ENCODE measurements at regions not wholly inside any gene's neighbourhood (a gene's known extent, or its start where the extent isn't known, plus 50 kb on each side); places are given as distances from the start of the nearest gene placed in this dataset.

DNA sequence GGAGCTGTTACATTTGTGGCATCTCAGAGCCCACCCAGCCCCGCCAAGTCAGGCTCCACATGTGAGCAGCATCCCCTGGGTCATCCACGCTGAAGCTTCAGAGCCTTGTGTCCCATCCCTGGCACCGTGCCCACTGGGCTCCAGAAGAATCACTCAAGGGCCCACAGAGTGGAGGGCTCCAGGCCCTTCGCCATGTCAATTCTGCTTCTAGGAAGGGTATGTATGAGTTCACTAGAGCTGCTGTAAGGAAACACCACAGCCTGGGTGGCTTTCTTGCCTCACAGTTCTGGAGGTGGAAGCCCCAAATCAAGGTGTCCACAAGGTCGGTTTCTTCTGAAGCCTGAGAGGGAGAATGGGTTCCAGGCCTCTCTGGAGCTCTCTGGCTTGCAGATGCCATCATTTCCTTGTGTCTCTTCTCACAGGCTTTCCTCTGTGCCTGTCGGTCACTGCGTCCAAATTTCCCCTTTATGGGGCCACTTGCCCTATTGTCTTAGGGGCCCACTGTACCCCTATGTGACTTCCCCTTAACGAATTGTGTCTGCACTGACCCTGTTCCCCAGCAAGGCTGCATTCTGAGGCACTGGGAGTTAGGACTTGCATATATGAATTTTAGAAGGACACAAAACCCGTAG, 1476.0 kb downstream of the TBC1D22A start:
- TF ChIP-seq, protein P1, sequence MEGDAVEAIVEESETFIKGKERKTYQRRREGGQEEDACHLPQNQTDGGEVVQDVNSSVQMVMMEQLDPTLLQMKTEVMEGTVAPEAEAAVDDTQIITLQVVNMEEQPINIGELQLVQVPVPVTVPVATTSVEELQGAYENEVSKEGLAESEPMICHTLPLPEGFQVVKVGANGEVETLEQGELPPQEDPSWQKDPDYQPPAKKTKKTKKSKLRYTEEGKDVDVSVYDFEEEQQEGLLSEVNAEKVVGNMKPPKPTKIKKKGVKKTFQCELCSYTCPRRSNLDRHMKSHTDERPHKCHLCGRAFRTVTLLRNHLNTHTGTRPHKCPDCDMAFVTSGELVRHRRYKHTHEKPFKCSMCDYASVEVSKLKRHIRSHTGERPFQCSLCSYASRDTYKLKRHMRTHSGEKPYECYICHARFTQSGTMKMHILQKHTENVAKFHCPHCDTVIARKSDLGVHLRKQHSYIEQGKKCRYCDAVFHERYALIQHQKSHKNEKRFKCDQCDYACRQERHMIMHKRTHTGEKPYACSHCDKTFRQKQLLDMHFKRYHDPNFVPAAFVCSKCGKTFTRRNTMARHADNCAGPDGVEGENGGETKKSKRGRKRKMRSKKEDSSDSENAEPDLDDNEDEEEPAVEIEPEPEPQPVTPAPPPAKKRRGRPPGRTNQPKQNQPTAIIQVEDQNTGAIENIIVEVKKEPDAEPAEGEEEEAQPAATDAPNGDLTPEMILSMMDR (IDR thresholded peaks at IDR 0.05), result no peak
- TF ChIP-seq POLR2A (IDR thresholded peaks at IDR 0.05), result no peak

Data from esophagus squamous epithelium (tissue), 4 donors.